Endothelial cell of umbilical vein (primary cell): ENCODE measurements at regions not wholly inside any gene's neighbourhood (a gene's known extent, or its start where the extent isn't known, plus 50 kb on each side); places are given as distances from the start of the nearest gene placed in this dataset.

ENCODE experiments used
- BruUV-seq: library from RNA; stranded (reverse); fragments of 400-500 nt; replicated peaks from 2 replicates; lab custom pipeline; 2021; lab: Mats Ljungman, UMichigan
- CTCF ChIA-PET: fragments of 300-600, 350-600 bp; sonication (Branson Sonifier 250); formaldehyde crosslinking; loops from one replicate; lab custom pipeline; 2021; ENCODE audit warnings: antibody characterized with exemption, inconsistent platforms; lab: Charles Lee
- POLR2A ChIA-PET: fragments of 300-600, 350-600 bp; sonication (Branson Sonifier 250); formaldehyde crosslinking; loops from one replicate; lab custom pipeline; 2021; ENCODE audit warnings: antibody characterized with exemption, inconsistent platforms; lab: Charles Lee
- DNase-seq: peaks from one replicate; pipeline ENCODE4 v3.0.0-alpha.2; 2011; ENCODE audit warnings: low read depth, low spot score
- FAIRE-seq: peaks from 2 replicates; lab custom pipeline; 2011; peaks lifted over from hg19 to GRCh38; lab: Jason Lieb, UNC
- H2AFZ ChIP-seq: 2 replicates; pipeline ENCODE4 v1.6.0; 2012; ENCODE audit warnings: low read depth, low read length, control low read depth, inconsistent platforms
- H3K27ac ChIP-seq: 2 replicates; pipeline ENCODE4 v1.5.1; 2011; ENCODE audit warnings: low read depth, mild to moderate bottlenecking, control low read depth, low read length, moderate library complexity; ENCODE audit not compliant: insufficient read depth
- H3K27me3 ChIP-seq, 2 experiments: 2 replicates each; pipeline versions ENCODE4 v1.6.0 to v1.6.1; 2011; ENCODE audit warnings: low read length in 2 of 2, mixed read lengths in 1 of 2; ENCODE audit not compliant: control insufficient read depth in 2 of 2, insufficient read depth in 2 of 2
- H3K36me3 ChIP-seq, 2 experiments: 2 replicates in 1 of 2; 3 replicates in 1 of 2; pipeline ENCODE4 v1.5.1; 2011; ENCODE audit warnings: low read length in 2 of 2, mild to moderate bottlenecking in 1 of 2, moderate library complexity in 1 of 2; ENCODE audit not compliant: control insufficient read depth in 2 of 2, insufficient read depth in 2 of 2; ENCODE audit errors: extremely low read depth in 1 of 2
- H3K4me1 ChIP-seq: 3 replicates; pipeline ENCODE4 v1.5.1; 2011; ENCODE audit warnings: mild to moderate bottlenecking, low read length; ENCODE audit not compliant: control insufficient read depth, insufficient read depth; ENCODE audit errors: extremely low read depth
- H3K4me2 ChIP-seq: 2 replicates; pipeline ENCODE4 v1.6.1; 2011; ENCODE audit warnings: low read length, control low read depth, mixed read lengths; ENCODE audit not compliant: insufficient read depth
- H3K4me3 ChIP-seq, 3 experiments: fragments of 200-600 bp in 1 of 3; sonication (generic), shearing (Covaris generic) in 1 of 3; replicated peaks in 1 of 3; 2 replicates each; pipeline ENCODE4 v1.5.1; 2011 to 2016; ENCODE audit warnings: control low read depth in 3 of 3, low read length in 3 of 3, mild to moderate bottlenecking in 2 of 3, inconsistent platforms in 1 of 3, low read depth in 1 of 3, moderate library complexity in 1 of 3; ENCODE audit not compliant: insufficient read depth in 1 of 3
- H3K79me2 ChIP-seq: 2 replicates; pipeline ENCODE4 v1.6.0; 2012; ENCODE audit warnings: low read length, inconsistent platforms; ENCODE audit not compliant: control insufficient read depth, insufficient read depth
- H3K9ac ChIP-seq: replicated peaks from 2 replicates; pipeline ENCODE3; 2011; ENCODE audit warnings: low read length, control low read depth; ENCODE audit not compliant: insufficient read depth; ENCODE audit errors: extremely low read depth
- H3K9me1 ChIP-seq: replicated peaks from 3 replicates; pipeline ENCODE4 v1.6.0; 2011; ENCODE audit warnings: mild to moderate bottlenecking, low read length; ENCODE audit not compliant: control insufficient read depth, insufficient read depth; ENCODE audit errors: extremely low read depth
- H3K9me3 ChIP-seq: replicated peaks from 2 replicates; pipeline ENCODE4 v1.5.1; 2012; ENCODE audit warnings: low read length, inconsistent platforms; ENCODE audit not compliant: control insufficient read depth, insufficient read depth
- H4K20me1 ChIP-seq: replicated peaks from 2 replicates; pipeline ENCODE3; 2011; ENCODE audit warnings: mild to moderate bottlenecking, low read length; ENCODE audit not compliant: control insufficient read depth, insufficient read depth; ENCODE audit errors: extremely low read depth
- EZH2 ChIP-seq: IDR thresholded peaks from 2 replicates; pipeline ENCODE4 v1.6.1; 2012; ENCODE audit warnings: borderline replicate concordance, low read depth, mild to moderate bottlenecking, moderate library complexity, low read length, inconsistent platforms; ENCODE audit not compliant: severe bottlenecking
- FOS ChIP-seq: IDR thresholded peaks from 2 replicates; pipeline ENCODE4 v1.6.1; 2011; ENCODE audit warnings: mild to moderate bottlenecking, low read length, moderate library complexity, borderline replicate concordance; ENCODE audit not compliant: insufficient read depth
- GATA2 ChIP-seq: IDR thresholded peaks from 2 replicates; pipeline ENCODE4 v1.7.0; 2011; ENCODE audit warnings: low read depth, mild to moderate bottlenecking, moderate library complexity, mixed read lengths, low read length; ENCODE audit not compliant: insufficient read length, insufficient read depth
- JUN ChIP-seq: IDR thresholded peaks from 2 replicates; pipeline ENCODE4 v1.6.1; 2011; ENCODE audit warnings: borderline replicate concordance, low read depth; ENCODE audit not compliant: insufficient read length, insufficient read depth
- MYC ChIP-seq: IDR thresholded peaks from one replicate; pipeline ENCODE4 v1.6.1; 2011; ENCODE audit warnings: mild to moderate bottlenecking, low read depth, low read length
- POLR2A ChIP-seq: IDR thresholded peaks from 2 replicates; pipeline ENCODE4 v1.6.1; 2012; ENCODE audit warnings: low read depth, mild to moderate bottlenecking, control low read depth, low read length
- POLR2AphosphoS5 ChIP-seq: IDR thresholded peaks from 2 replicates; pipeline ENCODE4 v1.6.1; 2012; ENCODE audit warnings: low read depth, mild to moderate bottlenecking, control low read depth, low read length, moderate library complexity; ENCODE audit not compliant: insufficient read depth
- dilution Hi-C: fragments of 300-500 bp; cut with MboI; formaldehyde crosslinking; loops from one replicate; pipeline ENCODE4 v1.15.0; 2019; ENCODE audit warnings: low sequenced_read_pairs; ENCODE audit not compliant: extremely low pct_ligation_motif_present
- intact Hi-C: fragments of 100-400 bp; cut with micrococcal nuclease; formaldehyde crosslinking; loops from one replicate; pipeline ENCODE4 v1.10.0; 2022
- TF ChIP-seq, protein P1 (sequence below): IDR thresholded peaks from 2 replicates; pipeline ENCODE4 v1.6.1; 2011; ENCODE audit not compliant: insufficient read depth, insufficient read length
- TF ChIP-seq, protein P2 (sequence below), 2 donors: IDR thresholded peaks; 1 replicate in 1 of 2; 2 replicates in 1 of 2; pipeline ENCODE4 v1.5.1; 2011; ENCODE audit warnings: low read length in 2 of 2, mild to moderate bottlenecking in 2 of 2, moderate library complexity in 2 of 2, control low read depth in 1 of 2, inconsistent platforms in 1 of 2, low read depth in 1 of 2; ENCODE audit not compliant: insufficient read depth in 1 of 2; ENCODE audit errors: extremely low read depth in 1 of 2

DNA sequence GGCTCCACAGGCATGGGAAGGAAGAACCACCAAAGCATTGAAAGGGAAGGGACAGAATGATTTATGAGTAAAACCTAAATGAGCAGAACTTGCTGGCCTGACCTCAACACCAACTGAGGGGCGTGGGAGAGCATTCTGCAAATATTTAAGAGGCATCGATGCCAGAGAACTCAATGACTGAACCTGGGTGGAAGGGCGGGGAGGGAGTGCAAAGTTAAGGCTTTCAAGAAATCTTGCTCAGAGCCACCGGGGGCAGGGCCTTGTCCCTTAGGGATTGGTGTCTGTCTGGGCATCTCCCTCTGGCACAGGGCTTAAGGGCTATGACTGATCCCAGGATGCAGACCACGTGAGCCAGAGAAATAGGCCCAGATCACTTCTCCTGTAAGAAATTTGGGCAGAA, 137.1 kb downstream of the ADAMTS15 start:
- dilution Hi-C loops (no loop called here), intact Hi-C loops (no loop called here)
- no TSS peak for BruUV-seq
- FAIRE-seq: no peak
- no peaks in the 10 kb centered on the region for H3K9me1 ChIP-seq
- no peak overlapping the region for H3K9ac ChIP-seq
- no peak overlapping the region for H3K4me2 ChIP-seq
- no peaks in the 10 kb centered on the region for H3K9me3 ChIP-seq
- peaks cover 5% of the 10 kb centered on the region for H3K4me1 ChIP-seq
- H4K20me1 ChIP-seq: no peaks in the 10 kb centered on the region
- H3K27me3 ChIP-seq: no peaks in the 10 kb centered on the region
- TF ChIP-seq JUN: no peak
- TF ChIP-seq, protein P1, sequence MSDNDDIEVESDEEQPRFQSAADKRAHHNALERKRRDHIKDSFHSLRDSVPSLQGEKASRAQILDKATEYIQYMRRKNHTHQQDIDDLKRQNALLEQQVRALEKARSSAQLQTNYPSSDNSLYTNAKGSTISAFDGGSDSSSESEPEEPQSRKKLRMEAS: no peak
- no peak for TF ChIP-seq POLR2A
- DNase-seq: no peak
- no peak overlapping the region for H2AFZ ChIP-seq
- no peaks in the 10 kb centered on the region for H3K79me2 ChIP-seq
- no peak overlapping the region for H3K4me3 ChIP-seq
- H3K27ac ChIP-seq: no peak overlapping the region
- ChIA-PET CTCF (no interaction called here), POLR2A (no interaction called here)
- no peaks in the 10 kb centered on the region for H3K36me3 ChIP-seq

DNA sequence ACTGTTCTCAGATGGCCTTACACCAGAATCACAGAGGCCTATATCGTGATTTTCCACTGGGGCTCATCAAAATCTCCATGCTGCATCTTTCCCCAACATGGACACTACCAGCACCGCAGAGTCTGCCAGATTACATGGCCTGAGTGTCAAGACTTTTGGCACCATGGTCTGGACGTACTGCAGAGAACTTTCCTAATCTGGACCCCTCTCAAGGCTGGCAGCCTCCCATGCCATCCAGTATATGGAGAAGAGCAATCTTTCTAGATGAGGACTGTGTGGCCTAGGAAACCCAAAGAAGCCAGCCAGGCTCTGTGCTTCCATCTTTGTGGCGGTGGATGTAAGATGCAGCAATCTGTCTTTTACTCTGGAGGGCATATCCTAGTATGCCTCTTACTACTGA, 139.2 kb downstream of the ADAMTS15 start:
- Histone ChIP-seq H3K79me2 (no peaks in the 10 kb centered on the region), H3K9me1 (no peaks in the 10 kb centered on the region), H3K27me3 (no peaks in the 10 kb centered on the region), H3K9ac (no peak overlapping the region), H3K4me3 (no peak overlapping the region), H3K36me3 (no peaks in the 10 kb centered on the region), H2AFZ (no peak overlapping the region), H3K9me3 (no peaks in the 10 kb centered on the region), H3K4me1 (no peaks in the 10 kb centered on the region), H3K27ac (no peak overlapping the region), H4K20me1 (no peaks in the 10 kb centered on the region), H3K4me2 (no peak overlapping the region)
- DNase-seq (no peak), FAIRE-seq (no peak)
- TF ChIP-seq FOS (no peak), EZH2 (no peak), GATA2 (no peak), POLR2A (no peak), JUN (no peak), MYC (no peak), POLR2AphosphoS5 (no peak)
- TF ChIP-seq, protein P2, sequence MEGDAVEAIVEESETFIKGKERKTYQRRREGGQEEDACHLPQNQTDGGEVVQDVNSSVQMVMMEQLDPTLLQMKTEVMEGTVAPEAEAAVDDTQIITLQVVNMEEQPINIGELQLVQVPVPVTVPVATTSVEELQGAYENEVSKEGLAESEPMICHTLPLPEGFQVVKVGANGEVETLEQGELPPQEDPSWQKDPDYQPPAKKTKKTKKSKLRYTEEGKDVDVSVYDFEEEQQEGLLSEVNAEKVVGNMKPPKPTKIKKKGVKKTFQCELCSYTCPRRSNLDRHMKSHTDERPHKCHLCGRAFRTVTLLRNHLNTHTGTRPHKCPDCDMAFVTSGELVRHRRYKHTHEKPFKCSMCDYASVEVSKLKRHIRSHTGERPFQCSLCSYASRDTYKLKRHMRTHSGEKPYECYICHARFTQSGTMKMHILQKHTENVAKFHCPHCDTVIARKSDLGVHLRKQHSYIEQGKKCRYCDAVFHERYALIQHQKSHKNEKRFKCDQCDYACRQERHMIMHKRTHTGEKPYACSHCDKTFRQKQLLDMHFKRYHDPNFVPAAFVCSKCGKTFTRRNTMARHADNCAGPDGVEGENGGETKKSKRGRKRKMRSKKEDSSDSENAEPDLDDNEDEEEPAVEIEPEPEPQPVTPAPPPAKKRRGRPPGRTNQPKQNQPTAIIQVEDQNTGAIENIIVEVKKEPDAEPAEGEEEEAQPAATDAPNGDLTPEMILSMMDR (IDR thresholded peaks at IDR 0.05; ENCODE audit: extremely low read depth in 1 of 2, insufficient read depth in 1 of 2, low read depth in 1 of 2, low read length in 2 of 2): no peak
- TF ChIP-seq, protein P1: no peak
- dilution Hi-C loops: no loop called here
- CTCF ChIA-PET: no interaction called here
- POLR2A ChIA-PET: no interaction called here
- intact Hi-C loops: no loop called here
- BruUV-seq: no TSS peak
